Neural cell (in vitro differentiated cells): ENCODE measurements at regions not wholly inside any gene's neighbourhood (a gene's known extent, or its start where the extent isn't known, plus 50 kb on each side); places are given as distances from the start of the nearest gene placed in this dataset.

Experiments
- EP300 ChIP-seq: fragments of 450-650 bp; conservative IDR thresholded peaks from 2 replicates; pipeline ENCODE4 v1.6.1; 2014; ENCODE audit warnings: antibody characterized with exemption, mild to moderate bottlenecking, moderate library complexity; ENCODE audit not compliant: poor library complexity, severe bottlenecking
- EZH2 ChIP-seq: fragments of 200-600, 300-800 bp; shearing (Covaris generic), sonication (generic); IDR thresholded peaks from 2 replicates; pipeline ENCODE4 v1.6.1; 2014; ENCODE audit warnings: antibody characterized with exemption, low read length, borderline replicate concordance, mild to moderate bottlenecking; ENCODE audit not compliant: insufficient read depth, poor library complexity, severe bottlenecking
- POLR2AphosphoS5 ChIP-seq: IDR thresholded peaks from 2 replicates; pipeline ENCODE4 v1.6.1; 2012
- RAD21 ChIP-seq: fragments of 450-650 bp; conservative IDR thresholded peaks from 2 replicates; pipeline ENCODE4 v1.6.1; 2014; ENCODE audit warnings: antibody characterized with exemption, mild to moderate bottlenecking, moderate library complexity
- SMC3 ChIP-seq: fragments of 450-650 bp; conservative IDR thresholded peaks from 2 replicates; pipeline ENCODE4 v1.6.1; 2014; ENCODE audit warnings: antibody characterized with exemption, mild to moderate bottlenecking, moderate library complexity; ENCODE audit not compliant: poor library complexity
- TAF1 ChIP-seq: IDR thresholded peaks from 2 replicates; pipeline ENCODE4 v1.6.1; 2012; ENCODE audit warnings: low read depth
- TF ChIP-seq, protein P1 (sequence below): fragments of 450-650 bp; IDR thresholded peaks from 2 replicates; pipeline ENCODE4 v1.5.1; 2014; ENCODE audit warnings: antibody characterized with exemption, mild to moderate bottlenecking, moderate library complexity; ENCODE audit not compliant: poor library complexity, severe bottlenecking
- TF ChIP-seq, protein P2 (sequence below): IDR thresholded peaks from 2 replicates; pipeline ENCODE4 v1.6.1; 2012; ENCODE audit warnings: borderline replicate concordance

DNA sequence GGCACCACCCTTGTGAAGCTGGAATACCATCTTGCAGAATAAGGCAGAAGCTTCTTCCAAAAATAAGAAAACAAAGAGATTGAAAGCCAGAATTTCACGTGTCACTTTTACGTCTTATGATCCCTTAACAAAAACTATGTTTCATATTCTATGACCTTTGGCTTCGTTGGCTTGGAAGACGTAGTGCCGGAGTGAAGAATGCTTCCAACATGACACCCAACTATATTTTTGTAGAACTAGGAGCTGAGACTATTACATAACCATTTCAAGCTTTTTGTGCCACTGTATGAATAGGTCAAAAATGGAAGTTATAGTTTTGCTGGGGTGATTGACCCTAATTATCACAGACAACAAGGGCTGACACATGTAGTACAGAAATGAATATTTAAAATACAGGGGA lies 996.2 kb downstream of the ADGRL3 start:
- TF ChIP-seq, protein P1, sequence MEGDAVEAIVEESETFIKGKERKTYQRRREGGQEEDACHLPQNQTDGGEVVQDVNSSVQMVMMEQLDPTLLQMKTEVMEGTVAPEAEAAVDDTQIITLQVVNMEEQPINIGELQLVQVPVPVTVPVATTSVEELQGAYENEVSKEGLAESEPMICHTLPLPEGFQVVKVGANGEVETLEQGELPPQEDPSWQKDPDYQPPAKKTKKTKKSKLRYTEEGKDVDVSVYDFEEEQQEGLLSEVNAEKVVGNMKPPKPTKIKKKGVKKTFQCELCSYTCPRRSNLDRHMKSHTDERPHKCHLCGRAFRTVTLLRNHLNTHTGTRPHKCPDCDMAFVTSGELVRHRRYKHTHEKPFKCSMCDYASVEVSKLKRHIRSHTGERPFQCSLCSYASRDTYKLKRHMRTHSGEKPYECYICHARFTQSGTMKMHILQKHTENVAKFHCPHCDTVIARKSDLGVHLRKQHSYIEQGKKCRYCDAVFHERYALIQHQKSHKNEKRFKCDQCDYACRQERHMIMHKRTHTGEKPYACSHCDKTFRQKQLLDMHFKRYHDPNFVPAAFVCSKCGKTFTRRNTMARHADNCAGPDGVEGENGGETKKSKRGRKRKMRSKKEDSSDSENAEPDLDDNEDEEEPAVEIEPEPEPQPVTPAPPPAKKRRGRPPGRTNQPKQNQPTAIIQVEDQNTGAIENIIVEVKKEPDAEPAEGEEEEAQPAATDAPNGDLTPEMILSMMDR: no peak
- TF ChIP-seq EP300: no peak
- TF ChIP-seq EZH2: no peak
- TF ChIP-seq RAD21: no peak
- TF ChIP-seq, protein P2, sequence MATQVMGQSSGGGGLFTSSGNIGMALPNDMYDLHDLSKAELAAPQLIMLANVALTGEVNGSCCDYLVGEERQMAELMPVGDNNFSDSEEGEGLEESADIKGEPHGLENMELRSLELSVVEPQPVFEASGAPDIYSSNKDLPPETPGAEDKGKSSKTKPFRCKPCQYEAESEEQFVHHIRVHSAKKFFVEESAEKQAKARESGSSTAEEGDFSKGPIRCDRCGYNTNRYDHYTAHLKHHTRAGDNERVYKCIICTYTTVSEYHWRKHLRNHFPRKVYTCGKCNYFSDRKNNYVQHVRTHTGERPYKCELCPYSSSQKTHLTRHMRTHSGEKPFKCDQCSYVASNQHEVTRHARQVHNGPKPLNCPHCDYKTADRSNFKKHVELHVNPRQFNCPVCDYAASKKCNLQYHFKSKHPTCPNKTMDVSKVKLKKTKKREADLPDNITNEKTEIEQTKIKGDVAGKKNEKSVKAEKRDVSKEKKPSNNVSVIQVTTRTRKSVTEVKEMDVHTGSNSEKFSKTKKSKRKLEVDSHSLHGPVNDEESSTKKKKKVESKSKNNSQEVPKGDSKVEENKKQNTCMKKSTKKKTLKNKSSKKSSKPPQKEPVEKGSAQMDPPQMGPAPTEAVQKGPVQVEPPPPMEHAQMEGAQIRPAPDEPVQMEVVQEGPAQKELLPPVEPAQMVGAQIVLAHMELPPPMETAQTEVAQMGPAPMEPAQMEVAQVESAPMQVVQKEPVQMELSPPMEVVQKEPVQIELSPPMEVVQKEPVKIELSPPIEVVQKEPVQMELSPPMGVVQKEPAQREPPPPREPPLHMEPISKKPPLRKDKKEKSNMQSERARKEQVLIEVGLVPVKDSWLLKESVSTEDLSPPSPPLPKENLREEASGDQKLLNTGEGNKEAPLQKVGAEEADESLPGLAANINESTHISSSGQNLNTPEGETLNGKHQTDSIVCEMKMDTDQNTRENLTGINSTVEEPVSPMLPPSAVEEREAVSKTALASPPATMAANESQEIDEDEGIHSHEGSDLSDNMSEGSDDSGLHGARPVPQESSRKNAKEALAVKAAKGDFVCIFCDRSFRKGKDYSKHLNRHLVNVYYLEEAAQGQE: no peak
- TF ChIP-seq POLR2AphosphoS5: no peak
- no peak for TF ChIP-seq SMC3
- no peak for TF ChIP-seq TAF1
